ENCODE measurements at regions not wholly inside any gene's neighbourhood (a gene's known extent, or its start where the extent isn't known, plus 50 kb on each side); places are given as distances from the start of the nearest gene placed in this dataset.
"Not testable (repeated sequence)": the region's sequence is repeated elsewhere in the genome, so short reads cannot be mapped to it uniquely, and the experiment has no call there.

- no peaks in the 10 kb centered on the region for H3K9me3 ChIP-seq (ENCODE audit: severe bottlenecking)
- H3K4me3 ChIP-seq (ENCODE audit: severe bottlenecking), result no peak overlapping the region
- no peak overlapping the region for H3K27ac ChIP-seq (ENCODE audit: poor library complexity, severe bottlenecking)
- ATAC-seq (ENCODE audit: low read depth) (no peak), DNase-seq (ENCODE audit: low spot score) (no peak)
- H3K36me3 ChIP-seq (ENCODE audit: low read depth), result no peaks in the 10 kb centered on the region
- no peaks in the 10 kb centered on the region for H3K27me3 ChIP-seq (ENCODE audit: insufficient read depth, poor library complexity, severe bottlenecking)
- no peaks in the 10 kb centered on the region for H3K4me1 ChIP-seq (ENCODE audit: insufficient read depth, poor library complexity, severe bottlenecking)
- no peak for TF ChIP-seq CTCF (IDR thresholded peaks at IDR 0.05; ENCODE audit: poor library complexity, severe bottlenecking)
Observed at GRCh38 chr9:124125651-124125977, 114.0 kb downstream of the LHX2 start.

GRCh38 chr9:124126648-124127646, 115.4 kb downstream of the LHX2 start:
- H3K9me3 ChIP-seq (ENCODE audit: severe bottlenecking), result no peaks in the 10 kb centered on the region
- no peaks in the 10 kb centered on the region for H3K4me1 ChIP-seq (ENCODE audit: insufficient read depth, poor library complexity, severe bottlenecking)
- DNase-seq (ENCODE audit: low spot score), result no peak
- TF ChIP-seq CTCF (IDR thresholded peaks at IDR 0.05; ENCODE audit: poor library complexity, severe bottlenecking), result peak; percentile 90
- ATAC-seq (ENCODE audit: low read depth), result peak; percentile 60
- no peaks in the 10 kb centered on the region for H3K36me3 ChIP-seq (ENCODE audit: low read depth)
- H3K4me3 ChIP-seq (ENCODE audit: severe bottlenecking), result no peak overlapping the region
- H3K27ac ChIP-seq (ENCODE audit: poor library complexity, severe bottlenecking), result no peak overlapping the region
- no peaks in the 10 kb centered on the region for H3K27me3 ChIP-seq (ENCODE audit: insufficient read depth, poor library complexity, severe bottlenecking)

- Histone ChIP-seq H3K4me1 (ENCODE audit: insufficient read depth, poor library complexity, severe bottlenecking) (no peaks in the 10 kb centered on the region), H3K27me3 (ENCODE audit: insufficient read depth, poor library complexity, severe bottlenecking) (no peaks in the 10 kb centered on the region), H3K27ac (ENCODE audit: poor library complexity, severe bottlenecking) (no peak overlapping the region), H3K9me3 (ENCODE audit: severe bottlenecking) (no peaks in the 10 kb centered on the region), H3K36me3 (ENCODE audit: low read depth) (no peaks in the 10 kb centered on the region), H3K4me3 (ENCODE audit: severe bottlenecking) (no peak overlapping the region)
- DNase-seq (ENCODE audit: low spot score) (no peak), ATAC-seq (ENCODE audit: low read depth) (no peak)
- TF ChIP-seq CTCF (IDR thresholded peaks at IDR 0.05; ENCODE audit: poor library complexity, severe bottlenecking), result no peak
Observed at GRCh38 chr9:124128568-124129166, 117.1 kb downstream of the LHX2 start.

- ATAC-seq (ENCODE audit: low read depth) (no peak), DNase-seq (ENCODE audit: low spot score) (no peak)
- Histone ChIP-seq H3K4me1 (ENCODE audit: insufficient read depth, poor library complexity, severe bottlenecking) (no peaks in the 10 kb centered on the region), H3K27ac (ENCODE audit: poor library complexity, severe bottlenecking) (no peak overlapping the region), H3K9me3 (ENCODE audit: severe bottlenecking) (no peaks in the 10 kb centered on the region), H3K4me3 (ENCODE audit: severe bottlenecking) (no peak overlapping the region), H3K27me3 (ENCODE audit: insufficient read depth, poor library complexity, severe bottlenecking) (no peaks in the 10 kb centered on the region), H3K36me3 (ENCODE audit: low read depth) (no peaks in the 10 kb centered on the region)
- no peak for TF ChIP-seq CTCF (IDR thresholded peaks at IDR 0.05; ENCODE audit: poor library complexity, severe bottlenecking)
Observed at GRCh38 chr9:124130277-124131075, 118.9 kb downstream of the LHX2 start.

GRCh38 chr9:124131518-124131917, 120.0 kb downstream of the LHX2 start:
- H3K36me3 ChIP-seq (ENCODE audit: low read depth); ATAC-seq (ENCODE audit: low read depth); H3K4me3 ChIP-seq (ENCODE audit: severe bottlenecking); H3K4me1 ChIP-seq (ENCODE audit: insufficient read depth, poor library complexity, severe bottlenecking); H3K9me3 ChIP-seq (ENCODE audit: severe bottlenecking); H3K27ac ChIP-seq (ENCODE audit: poor library complexity, severe bottlenecking); H3K27me3 ChIP-seq (ENCODE audit: insufficient read depth, poor library complexity, severe bottlenecking); DNase-seq (ENCODE audit: low spot score): not testable (repeated sequence)

All from RWPE2 (cell line).